ENCODE measurements at regions not wholly inside any gene's neighbourhood (a gene's known extent, or its start where the extent isn't known, plus 50 kb on each side); places are given as distances from the start of the nearest gene placed in this dataset.

DNA sequence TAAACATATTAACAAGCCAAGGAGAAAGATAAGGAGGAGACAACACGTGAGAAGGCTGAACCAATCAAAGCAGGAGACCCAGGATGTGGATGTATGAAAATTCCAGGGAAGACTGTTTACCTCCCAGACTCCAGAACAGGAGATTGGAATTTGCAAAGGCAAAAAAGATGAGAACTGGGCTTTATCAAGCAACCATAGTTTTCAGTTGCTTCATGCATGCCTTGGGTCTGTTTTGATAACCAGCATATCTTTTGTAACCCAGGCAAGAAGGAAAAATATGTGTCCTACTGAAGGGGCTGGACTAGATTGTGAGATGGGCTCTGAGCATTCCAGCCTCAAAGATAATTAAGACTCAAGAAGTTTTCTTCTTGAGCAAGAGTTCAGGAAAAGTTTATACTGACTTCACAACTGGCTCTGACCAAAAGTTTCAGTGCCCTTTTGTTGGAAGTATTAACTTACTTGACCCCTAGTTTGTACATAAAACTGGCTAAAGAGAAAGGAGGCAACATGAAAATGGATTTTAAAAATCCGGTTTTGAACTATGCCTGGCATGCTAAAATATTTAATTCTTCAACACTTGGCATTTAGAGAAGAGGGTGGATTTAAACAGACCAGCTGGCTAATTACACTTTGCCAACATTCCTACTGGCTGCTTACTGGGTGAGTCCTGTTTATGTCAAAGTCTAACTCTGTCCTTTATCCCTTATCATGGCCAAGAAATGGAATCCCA, 79.3 kb upstream of the CD28 start:
- TF ChIP-seq, protein P1, sequence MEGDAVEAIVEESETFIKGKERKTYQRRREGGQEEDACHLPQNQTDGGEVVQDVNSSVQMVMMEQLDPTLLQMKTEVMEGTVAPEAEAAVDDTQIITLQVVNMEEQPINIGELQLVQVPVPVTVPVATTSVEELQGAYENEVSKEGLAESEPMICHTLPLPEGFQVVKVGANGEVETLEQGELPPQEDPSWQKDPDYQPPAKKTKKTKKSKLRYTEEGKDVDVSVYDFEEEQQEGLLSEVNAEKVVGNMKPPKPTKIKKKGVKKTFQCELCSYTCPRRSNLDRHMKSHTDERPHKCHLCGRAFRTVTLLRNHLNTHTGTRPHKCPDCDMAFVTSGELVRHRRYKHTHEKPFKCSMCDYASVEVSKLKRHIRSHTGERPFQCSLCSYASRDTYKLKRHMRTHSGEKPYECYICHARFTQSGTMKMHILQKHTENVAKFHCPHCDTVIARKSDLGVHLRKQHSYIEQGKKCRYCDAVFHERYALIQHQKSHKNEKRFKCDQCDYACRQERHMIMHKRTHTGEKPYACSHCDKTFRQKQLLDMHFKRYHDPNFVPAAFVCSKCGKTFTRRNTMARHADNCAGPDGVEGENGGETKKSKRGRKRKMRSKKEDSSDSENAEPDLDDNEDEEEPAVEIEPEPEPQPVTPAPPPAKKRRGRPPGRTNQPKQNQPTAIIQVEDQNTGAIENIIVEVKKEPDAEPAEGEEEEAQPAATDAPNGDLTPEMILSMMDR (IDR thresholded peaks at IDR 0.05; ENCODE audit: extremely low read depth, low read depth, low read length) = no peak
- Histone ChIP-seq H3K4me2 (ENCODE audit: insufficient read depth, low read length) (peak overlapping the region; percentile 30), H3K36me3 (ENCODE audit: insufficient read depth, low read length) (no peaks in the 10 kb centered on the region), H3K27me3 (ENCODE audit: insufficient read depth, low read length) (no peaks in the 10 kb centered on the region), H3K27ac (ENCODE audit: low read depth, low read length) (peak overlapping the region; percentile 85), H3K4me1 (ENCODE audit: insufficient read depth, low read length) (peaks cover 49% of the 10 kb centered on the region), H3K4me3 (ENCODE audit: insufficient read depth, low read length) (no peak overlapping the region), H2AFZ (ENCODE audit: low read length) (no peak overlapping the region), H4K20me1 (ENCODE audit: insufficient read depth, low read length) (no peaks in the 10 kb centered on the region), H3K79me2 (ENCODE audit: insufficient read depth, low read length) (no peaks in the 10 kb centered on the region), H3K9me3 (ENCODE audit: low read depth, low read length) (no peaks in the 10 kb centered on the region)
- no peak for DNase-seq (ENCODE audit: insufficient read length, low spot score, missing footprints)

DNA sequence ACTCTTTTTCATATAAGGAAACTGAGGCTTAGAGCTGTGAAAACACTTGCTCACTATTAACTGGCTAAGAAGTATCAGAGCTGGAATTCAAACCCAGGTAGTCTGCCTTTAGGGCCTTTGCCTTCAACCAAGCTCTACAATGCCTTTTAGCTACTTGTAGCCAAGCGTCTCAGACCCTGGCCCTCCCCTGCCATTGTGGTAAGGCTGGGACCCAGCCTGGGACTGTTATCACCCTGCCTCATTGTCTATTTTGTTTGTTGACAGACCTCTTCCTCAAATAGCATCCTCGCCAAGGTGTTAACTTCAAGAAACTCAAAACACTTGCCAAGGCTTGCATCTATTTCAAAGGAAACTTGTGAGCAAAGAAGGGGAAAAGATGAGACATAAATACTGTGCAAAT, 76.7 kb upstream of the CD28 start:
- H3K36me3 ChIP-seq (ENCODE audit: insufficient read depth, low read length) = no peaks in the 10 kb centered on the region
- H3K27ac ChIP-seq (ENCODE audit: low read depth, low read length) = no peak overlapping the region
- TF ChIP-seq, protein P1 (IDR thresholded peaks at IDR 0.05; ENCODE audit: extremely low read depth, low read depth, low read length) = no peak
- H3K4me3 ChIP-seq (ENCODE audit: insufficient read depth, low read length) = no peak overlapping the region
- no peaks in the 10 kb centered on the region for H3K79me2 ChIP-seq (ENCODE audit: insufficient read depth, low read length)
- H4K20me1 ChIP-seq (ENCODE audit: insufficient read depth, low read length) = no peaks in the 10 kb centered on the region
- H3K4me2 ChIP-seq (ENCODE audit: insufficient read depth, low read length) = no peak overlapping the region
- H3K27me3 ChIP-seq (ENCODE audit: insufficient read depth, low read length) = no peaks in the 10 kb centered on the region
- H3K4me1 ChIP-seq (ENCODE audit: insufficient read depth, low read length) = peaks cover 35% of the 10 kb centered on the region
- no peak for DNase-seq (ENCODE audit: insufficient read length, low spot score, missing footprints)
- H2AFZ ChIP-seq (ENCODE audit: low read length) = no peak overlapping the region
- H3K9me3 ChIP-seq (ENCODE audit: low read depth, low read length) = no peaks in the 10 kb centered on the region

DNA sequence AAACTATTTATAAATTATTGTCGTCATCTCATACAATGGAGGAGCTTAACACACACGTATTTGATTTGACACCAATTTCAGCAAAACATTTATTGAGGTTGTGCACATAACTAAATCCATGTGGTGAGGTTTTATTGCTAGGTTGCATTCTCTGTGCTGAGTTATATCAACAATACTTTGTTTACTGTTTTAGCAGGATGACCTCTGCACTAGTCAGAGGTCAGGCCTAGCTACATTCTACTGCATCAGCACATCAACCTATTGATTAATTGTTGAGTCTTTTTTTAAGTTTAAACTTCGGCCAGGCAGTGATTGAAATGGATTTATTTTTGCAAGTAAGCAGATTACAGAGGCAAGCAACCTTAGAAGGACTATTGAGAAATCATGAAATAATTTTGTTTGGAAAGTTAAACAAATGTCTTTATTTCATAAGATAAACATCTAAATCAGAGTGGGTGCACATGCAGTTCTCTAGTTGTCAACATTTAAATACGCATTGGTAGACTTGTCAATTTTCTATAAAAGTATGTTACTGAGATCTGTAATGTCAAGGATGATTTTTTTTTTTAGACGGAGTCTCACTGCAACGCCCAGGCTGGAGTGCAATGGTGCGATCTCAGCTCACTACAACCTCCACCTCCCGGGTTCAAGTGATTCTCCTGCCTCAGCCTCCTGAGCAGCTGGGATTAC, 75.2 kb upstream of the CD28 start:
- Histone ChIP-seq H4K20me1 (ENCODE audit: insufficient read depth, low read length) (no peaks in the 10 kb centered on the region), H3K79me2 (ENCODE audit: insufficient read depth, low read length) (no peaks in the 10 kb centered on the region), H3K9me3 (ENCODE audit: low read depth, low read length) (no peaks in the 10 kb centered on the region), H3K4me2 (ENCODE audit: insufficient read depth, low read length) (no peak overlapping the region), H2AFZ (ENCODE audit: low read length) (peak overlapping the region; percentile 62), H3K27ac (ENCODE audit: low read depth, low read length) (no peak overlapping the region), H3K4me3 (ENCODE audit: insufficient read depth, low read length) (no peak overlapping the region), H3K4me1 (ENCODE audit: insufficient read depth, low read length) (peaks cover 30% of the 10 kb centered on the region), H3K36me3 (ENCODE audit: insufficient read depth, low read length) (no peaks in the 10 kb centered on the region), H3K27me3 (ENCODE audit: insufficient read depth, low read length) (no peaks in the 10 kb centered on the region)
- TF ChIP-seq, protein P1 (IDR thresholded peaks at IDR 0.05; ENCODE audit: extremely low read depth, low read depth, low read length) = no peak
- DNase-seq (ENCODE audit: insufficient read length, low spot score, missing footprints) = no peak

Data from osteoblast (primary cell).